ENCODE measurements at regions not wholly inside any gene's neighbourhood (a gene's known extent, or its start where the extent isn't known, plus 50 kb on each side); places are given as distances from the start of the nearest gene placed in this dataset.
A peak's percentile ranks its signal among the peaks of the same experiment; 100 is the strongest.

- no peak for FAIRE-seq
- no peak for DNase-seq (ENCODE audit: low spot score)
Measured at GRCh38 chr2:173584676-173585458, 230.2 kb downstream of the CDCA7 start.

- DNase-seq (ENCODE audit: low spot score) = peak; percentile 85
- FAIRE-seq = peak; percentile 97
Measured at GRCh38 chr2:173588931-173589369, 234.3 kb downstream of the CDCA7 start.

GRCh38 chr2:173589604-173590275 lies 235.1 kb downstream of the CDCA7 start:
- FAIRE-seq (no peak), DNase-seq (ENCODE audit: low spot score) (no peak)

- FAIRE-seq (peak; percentile 97), DNase-seq (ENCODE audit: low spot score) (peak; percentile 94)
Measured at GRCh38 chr2:173590276-173590861, 235.7 kb downstream of the CDCA7 start.

GRCh38 chr2:173593109-173593508 lies 238.4 kb downstream of the CDCA7 start:
- DNase-seq (ENCODE audit: low spot score) (no peak), FAIRE-seq (no peak)

GRCh38 chr2:173596244-173596643 lies 241.6 kb downstream of the CDCA7 start:
- no peak for DNase-seq (ENCODE audit: low spot score)
- FAIRE-seq = no peak

GRCh38 chr2:173598525-173598924 lies 243.9 kb downstream of the CDCA7 start:
- FAIRE-seq = no peak
- DNase-seq (ENCODE audit: low spot score) = no peak

GRCh38 chr2:173599821-173600359 lies 245.2 kb downstream of the CDCA7 start:
- no peak for FAIRE-seq
- DNase-seq (ENCODE audit: low spot score) = no peak

GRCh38 chr2:173602153-173602795 lies 247.6 kb downstream of the CDCA7 start:
- no peak for DNase-seq (ENCODE audit: low spot score)
- no peak for FAIRE-seq

- DNase-seq (ENCODE audit: low spot score) = no peak
- FAIRE-seq = no peak
Measured at GRCh38 chr2:173605994-173606393, 251.3 kb downstream of the CDCA7 start.

GRCh38 chr2:173606619-173607248 lies 252.1 kb downstream of the CDCA7 start:
- no peak for FAIRE-seq
- no peak for DNase-seq (ENCODE audit: low spot score)

- FAIRE-seq (no peak), DNase-seq (ENCODE audit: low spot score) (no peak)
Measured at GRCh38 chr2:173607606-173608311, 253.1 kb downstream of the CDCA7 start.

- no peak for FAIRE-seq
- no peak for DNase-seq (ENCODE audit: low spot score)
Measured at GRCh38 chr2:173611121-173611520, 256.4 kb downstream of the CDCA7 start.

GRCh38 chr2:173612354-173612753 lies 257.7 kb downstream of the CDCA7 start:
- DNase-seq (ENCODE audit: low spot score) (no peak), FAIRE-seq (no peak)

- FAIRE-seq (no peak), DNase-seq (ENCODE audit: low spot score) (no peak)
Measured at GRCh38 chr2:173613386-173613785, 258.7 kb downstream of the CDCA7 start.

GRCh38 chr2:173614265-173614930 lies 259.7 kb downstream of the CDCA7 start:
- FAIRE-seq = no peak

GRCh38 chr2:173623438-173624319 lies 269.0 kb downstream of the CDCA7 start:
- DNase-seq (ENCODE audit: low spot score) (no peak), FAIRE-seq (no peak)

More at GRCh38 chr2:173614265-173614930, 259.7 kb downstream of the CDCA7 start:
- DNase-seq (ENCODE audit: low spot score) = no peak

- DNase-seq (ENCODE audit: low spot score) (no peak), FAIRE-seq (no peak)
Measured at GRCh38 chr2:173625315-173625714, 270.6 kb downstream of the CDCA7 start.

GRCh38 chr2:173629076-173629475 lies 274.4 kb downstream of the CDCA7 start:
- DNase-seq (ENCODE audit: low spot score) = no peak
- FAIRE-seq = no peak
